ENCODE measurements at regions not wholly inside any gene's neighbourhood (a gene's known extent, or its start where the extent isn't known, plus 50 kb on each side); places are given as distances from the start of the nearest gene placed in this dataset.

GRCh38 chr18:23311351-23312121 lies 141.6 kb upstream of the RIOK3 start:
- POLR2A ChIA-PET, result no interaction called here

GRCh38 chr18:23313379-23313778 lies 139.7 kb upstream of the RIOK3 start:
- H3K27me3 Mint-ChIP-seq, result no peaks in the 10 kb centered on the region
- no peak overlapping the region for H3K27ac Mint-ChIP-seq
- Histone ChIP-seq H3K36me3 (ENCODE audit: control insufficient read depth in 2 of 2, extremely low read depth in 1 of 2, insufficient read depth in 1 of 2, low read length in 1 of 2) (no peaks in the 10 kb centered on the region), H3K4me3 (ENCODE audit: control insufficient read depth in 1 of 2, extremely low read depth in 1 of 2, low read length in 1 of 2) (no peak overlapping the region), H3K27me3 (replicated peaks in 1 of 2; ENCODE audit: control insufficient read depth in 2 of 2, extremely low read depth in 1 of 2, insufficient read depth in 2 of 2, low read length in 1 of 2) (no peaks in the 10 kb centered on the region), H3K27ac (ENCODE audit: low read length) (no peak overlapping the region), H3K4me1 (ENCODE audit: control insufficient read depth in 1 of 2, extremely low read depth in 1 of 2, insufficient read depth in 2 of 2, low read length in 2 of 2) (peaks cover 0 to 2% of the 10 kb centered on the region in 2 experiments), H3K9me3 (no peaks in the 10 kb centered on the region)
- no peaks in the 10 kb centered on the region for H3K9me3 Mint-ChIP-seq
- no peak overlapping the region for H3K4me3 Mint-ChIP-seq
- peaks cover 8% of the 10 kb centered on the region for H3K36me3 Mint-ChIP-seq
- peaks cover 4 to 6% (median 5%) of the 10 kb centered on the region in 3 donors for H3K4me1 Mint-ChIP-seq
- POLR2A ChIA-PET, result no interaction called here
- CTCF ChIA-PET, result interaction anchor here in 1 of 2 donors (0.6 kb wide), 1 partner anchor 121 kb away, joined by 7 read pairs; no protein-coding TSS in a partner anchor
- no peak for ATAC-seq (replicated peaks in 1 of 4)
- 100% methylated on average over 1 of the region's 1 CpG for WGBS (ENCODE audit: insufficient coverage)
- DNase-seq, result no peak

More at GRCh38 chr18:23311351-23312121, 141.6 kb upstream of the RIOK3 start:
- H3K36me3 Mint-ChIP-seq, result peaks cover 8% of the 10 kb centered on the region
- H3K9me3 Mint-ChIP-seq, result no peaks in the 10 kb centered on the region
- WGBS (ENCODE audit: insufficient coverage), result 100% methylated on average over 1 of the region's 7 CpGs
- no peak overlapping the region for H3K27ac Mint-ChIP-seq
- ATAC-seq (replicated peaks in 1 of 4) (no peak), DNase-seq (no peak)
- no peaks in the 10 kb centered on the region for H3K27me3 Mint-ChIP-seq
- peaks cover 0 to 15% of the 10 kb centered on the region in 2 experiments for H3K4me1 ChIP-seq (ENCODE audit: control insufficient read depth in 1 of 2, extremely low read depth in 1 of 2, insufficient read depth in 2 of 2, low read length in 2 of 2)
- H3K27me3 ChIP-seq (replicated peaks in 1 of 2; ENCODE audit: control insufficient read depth in 2 of 2, extremely low read depth in 1 of 2, insufficient read depth in 2 of 2, low read length in 1 of 2), result no peaks in the 10 kb centered on the region
- peaks cover 16 to 22% (median 20%) of the 10 kb centered on the region in 3 donors for H3K4me1 Mint-ChIP-seq
- no peak overlapping the region for H3K4me3 ChIP-seq (ENCODE audit: control insufficient read depth in 1 of 2, extremely low read depth in 1 of 2, low read length in 1 of 2)
- no peak overlapping the region for H3K4me3 Mint-ChIP-seq
- no peak overlapping the region for H3K27ac ChIP-seq (ENCODE audit: low read length)
- no peaks in the 10 kb centered on the region for H3K36me3 ChIP-seq (ENCODE audit: control insufficient read depth in 2 of 2, extremely low read depth in 1 of 2, insufficient read depth in 1 of 2, low read length in 1 of 2)
- H3K9me3 ChIP-seq, result no peaks in the 10 kb centered on the region
- CTCF ChIA-PET, result no interaction called here

DNA sequence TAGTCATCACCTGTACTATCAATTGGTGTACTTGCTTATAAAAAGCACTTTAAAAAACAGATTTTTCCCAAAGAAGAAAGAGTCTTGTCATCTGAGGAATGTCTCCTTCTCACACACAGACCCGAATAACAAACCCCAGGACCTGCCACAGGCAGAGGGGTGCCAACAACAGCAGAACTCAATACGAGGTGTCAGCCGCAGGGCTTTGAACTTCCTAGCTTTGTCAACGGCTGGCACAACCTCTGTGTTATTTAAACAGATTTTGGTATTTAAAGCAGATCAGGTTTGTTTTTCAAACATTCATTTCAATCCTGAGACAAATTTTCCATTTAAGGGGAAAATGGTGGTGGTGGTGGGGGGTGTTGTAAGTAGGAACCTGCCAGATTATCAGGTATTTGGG lies 138.4 kb upstream of the RIOK3 start:
- Histone ChIP-seq H3K36me3 (ENCODE audit: control insufficient read depth in 2 of 2, extremely low read depth in 1 of 2, insufficient read depth in 1 of 2, low read length in 1 of 2) (no peaks in the 10 kb centered on the region), H3K27ac (ENCODE audit: low read length) (no peak overlapping the region), H3K9me3 (no peaks in the 10 kb centered on the region), H3K4me1 (ENCODE audit: control insufficient read depth in 1 of 2, extremely low read depth in 1 of 2, insufficient read depth in 2 of 2, low read length in 2 of 2) (no peaks in the 10 kb centered on the region), H3K4me3 (ENCODE audit: control insufficient read depth in 1 of 2, extremely low read depth in 1 of 2, low read length in 1 of 2) (no peak overlapping the region), H3K27me3 (replicated peaks in 1 of 2; ENCODE audit: control insufficient read depth in 2 of 2, extremely low read depth in 1 of 2, insufficient read depth in 2 of 2, low read length in 1 of 2) (no peaks in the 10 kb centered on the region)
- DNase-seq (no peak), ATAC-seq (replicated peaks in 1 of 4) (no peak)
- Mint-ChIP-seq H3K27ac (no peak overlapping the region), H3K4me3 (no peak overlapping the region), H3K36me3 (peaks cover 5% of the 10 kb centered on the region), H3K9me3 (no peaks in the 10 kb centered on the region), H3K27me3 (no peaks in the 10 kb centered on the region), H3K4me1 (peaks cover 0 to 2% (median 0%) of the 10 kb centered on the region in 3 donors)
- WGBS (ENCODE audit: insufficient coverage), result no CpG with 5 or more reads among the region's 4 CpGs
- POLR2A ChIA-PET, result no interaction called here
- CTCF ChIA-PET, result no interaction called here

DNA sequence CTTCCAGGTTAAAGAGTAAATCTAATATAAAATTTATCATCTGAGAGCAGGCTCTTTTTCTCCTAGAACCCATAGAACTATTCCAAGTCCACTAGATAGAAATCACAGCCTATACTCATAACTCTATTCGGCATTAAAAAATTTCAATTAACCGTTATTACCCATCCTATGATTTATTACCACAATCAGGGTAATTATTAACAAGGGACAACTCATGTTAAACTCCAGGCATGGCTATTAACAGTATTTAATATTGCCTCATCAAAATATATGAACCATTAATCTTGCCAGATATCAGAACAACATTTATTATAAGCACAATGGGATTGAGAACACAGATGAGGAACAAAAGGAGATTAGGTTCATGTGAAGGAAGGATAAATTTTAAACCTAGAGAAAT lies 136.8 kb upstream of the RIOK3 start:
- DNase-seq, result no peak
- Histone ChIP-seq H3K36me3 (ENCODE audit: control insufficient read depth in 2 of 2, extremely low read depth in 1 of 2, insufficient read depth in 1 of 2, low read length in 1 of 2) (no peaks in the 10 kb centered on the region), H3K9me3 (no peaks in the 10 kb centered on the region), H3K27me3 (replicated peaks in 1 of 2; ENCODE audit: control insufficient read depth in 2 of 2, extremely low read depth in 1 of 2, insufficient read depth in 2 of 2, low read length in 1 of 2) (no peaks in the 10 kb centered on the region), H3K27ac (ENCODE audit: low read length) (no peak overlapping the region), H3K4me1 (ENCODE audit: control insufficient read depth in 1 of 2, extremely low read depth in 1 of 2, insufficient read depth in 2 of 2, low read length in 2 of 2) (no peaks in the 10 kb centered on the region), H3K4me3 (ENCODE audit: control insufficient read depth in 1 of 2, extremely low read depth in 1 of 2, low read length in 1 of 2) (no peak overlapping the region)
- Mint-ChIP-seq H3K9me3 (no peaks in the 10 kb centered on the region), H3K27ac (no peak overlapping the region), H3K36me3 (peaks cover 5% of the 10 kb centered on the region), H3K27me3 (no peaks in the 10 kb centered on the region), H3K4me1 (peaks cover 0 to 2% (median 0%) of the 10 kb centered on the region in 3 donors), H3K4me3 (no peak overlapping the region)
- ATAC-seq (replicated peaks in 1 of 4), result no peak
- CTCF ChIA-PET, result no interaction called here
- WGBS (ENCODE audit: insufficient coverage), result no CpG with 5 or more reads among the region's 2 CpGs
- POLR2A ChIA-PET, result no interaction called here

- Histone ChIP-seq H3K27me3 (replicated peaks in 1 of 2; ENCODE audit: control insufficient read depth in 2 of 2, extremely low read depth in 1 of 2, insufficient read depth in 2 of 2, low read length in 1 of 2) (no peaks in the 10 kb centered on the region), H3K36me3 (ENCODE audit: control insufficient read depth in 2 of 2, extremely low read depth in 1 of 2, insufficient read depth in 1 of 2, low read length in 1 of 2) (no peaks in the 10 kb centered on the region), H3K9me3 (no peaks in the 10 kb centered on the region), H3K27ac (ENCODE audit: low read length) (no peak overlapping the region), H3K4me1 (ENCODE audit: control insufficient read depth in 1 of 2, extremely low read depth in 1 of 2, insufficient read depth in 2 of 2, low read length in 2 of 2) (no peaks in the 10 kb centered on the region), H3K4me3 (ENCODE audit: control insufficient read depth in 1 of 2, extremely low read depth in 1 of 2, low read length in 1 of 2) (no peak overlapping the region)
- Mint-ChIP-seq H3K36me3 (peaks cover 5% of the 10 kb centered on the region), H3K27ac (no peak overlapping the region), H3K27me3 (no peaks in the 10 kb centered on the region), H3K9me3 (no peaks in the 10 kb centered on the region), H3K4me1 (peaks cover 0 to 2% (median 0%) of the 10 kb centered on the region in 3 donors), H3K4me3 (no peak overlapping the region)
- POLR2A ChIA-PET, result no interaction called here
- ATAC-seq (replicated peaks in 1 of 4) (no peak), DNase-seq (no peak)
- CTCF ChIA-PET, result no interaction called here
Observed at GRCh38 chr18:23316988-23317387, 136.1 kb upstream of the RIOK3 start.

- Histone ChIP-seq H3K27ac (ENCODE audit: low read length) (no peak overlapping the region), H3K27me3 (replicated peaks in 1 of 2; ENCODE audit: control insufficient read depth in 2 of 2, extremely low read depth in 1 of 2, insufficient read depth in 2 of 2, low read length in 1 of 2) (no peaks in the 10 kb centered on the region), H3K36me3 (ENCODE audit: control insufficient read depth in 2 of 2, extremely low read depth in 1 of 2, insufficient read depth in 1 of 2, low read length in 1 of 2) (no peaks in the 10 kb centered on the region), H3K4me1 (ENCODE audit: control insufficient read depth in 1 of 2, extremely low read depth in 1 of 2, insufficient read depth in 2 of 2, low read length in 2 of 2) (no peaks in the 10 kb centered on the region), H3K9me3 (no peaks in the 10 kb centered on the region), H3K4me3 (ENCODE audit: control insufficient read depth in 1 of 2, extremely low read depth in 1 of 2, low read length in 1 of 2) (no peak overlapping the region)
- Mint-ChIP-seq H3K9me3 (no peaks in the 10 kb centered on the region), H3K4me3 (no peak overlapping the region), H3K36me3 (peaks cover 5% of the 10 kb centered on the region), H3K4me1 (peaks cover 0 to 2% (median 0%) of the 10 kb centered on the region in 3 donors), H3K27ac (no peak overlapping the region), H3K27me3 (no peaks in the 10 kb centered on the region)
- DNase-seq (no peak), ATAC-seq (replicated peaks in 1 of 4) (no peak)
- WGBS (ENCODE audit: insufficient coverage), result 82% methylated on average over 2 of the region's 5 CpGs
- ChIA-PET CTCF (no interaction called here), POLR2A (no interaction called here)
Observed at GRCh38 chr18:23317975-23318675, 135.0 kb upstream of the RIOK3 start.

Measured in T-cell (primary cell).